GM12873 (cell line): ENCODE measurements at regions not wholly inside any gene's neighbourhood (a gene's known extent, or its start where the extent isn't known, plus 50 kb on each side); places are given as distances from the start of the nearest gene placed in this dataset.

Experiments used
- CTCF ChIP-seq: IDR thresholded peaks from 2 replicates; pipeline ENCODE4 v1.5.1; 2012; ENCODE audit warnings: low read depth, mild to moderate bottlenecking, moderate library complexity, low read length, control low read depth; ENCODE audit not compliant: insufficient read depth; ENCODE audit errors: missing control alignments

GRCh38 chr3:72579581-72580245 is 268.5 kb downstream of the SHQ1 start:
- no peak for TF ChIP-seq CTCF

GRCh38 chr3:72579191-72579580 is 269.1 kb downstream of the SHQ1 start:
- TF ChIP-seq CTCF, result no peak

GRCh38 chr3:72577190-72577589 is 271.1 kb downstream of the SHQ1 start:
- TF ChIP-seq CTCF, result no peak

GRCh38 chr3:72576563-72576962 is 271.7 kb downstream of the SHQ1 start:
- TF ChIP-seq CTCF, result no peak

GRCh38 chr3:72574144-72574543 is 274.1 kb downstream of the SHQ1 start:
- TF ChIP-seq CTCF, result no peak

- no peak for TF ChIP-seq CTCF
Observed at GRCh38 chr3:72573051-72573450, 275.2 kb downstream of the SHQ1 start.

- no peak for TF ChIP-seq CTCF
Observed at GRCh38 chr3:72572489-72573007, 275.7 kb downstream of the SHQ1 start.

- TF ChIP-seq CTCF, result no peak
Observed at GRCh38 chr3:72571638-72572114, 276.6 kb downstream of the SHQ1 start.
